ENCODE measurements at regions not wholly inside any gene's neighbourhood (a gene's known extent, or its start where the extent isn't known, plus 50 kb on each side); places are given as distances from the start of the nearest gene placed in this dataset.

GRCh38 chr5:126014676-126015075 lies 408.5 kb upstream of the GRAMD2B start:
- TF ChIP-seq CTCF (conservative IDR thresholded peaks at IDR 0.05; ENCODE audit: low read depth, low read length) = no peak
- TF ChIP-seq EZH2 (IDR thresholded peaks at IDR 0.05; ENCODE audit: low read length, unreplicated experiment) = no peak
